ENCODE measurements at regions not wholly inside any gene's neighbourhood (a gene's known extent, or its start where the extent isn't known, plus 50 kb on each side); places are given as distances from the start of the nearest gene placed in this dataset.

- DNase-seq = no peak
- Histone ChIP-seq H3K4me3 (no peak overlapping the region), H3K9me2 (ENCODE audit: insufficient read depth) (no peaks in the 10 kb centered on the region), H3K36me3 (ENCODE audit: low read depth) (no peaks in the 10 kb centered on the region), H3K4me1 (replicated peaks; ENCODE audit: insufficient read depth) (no peaks in the 10 kb centered on the region), H3K9me3 (ENCODE audit: insufficient read depth, low read depth) (no peaks in the 10 kb centered on the region), H3K79me2 (ENCODE audit: low read depth) (no peaks in the 10 kb centered on the region), H3K27me3 (ENCODE audit: insufficient read depth, low read depth) (no peaks in the 10 kb centered on the region), H3K4me2 (no peak overlapping the region), H4K20me1 (ENCODE audit: insufficient read depth) (no peaks in the 10 kb centered on the region), H3K27ac (no peak overlapping the region), H2AFZ (no peak overlapping the region), H3F3A (ENCODE audit: insufficient read depth, low read depth) (no peaks in the 10 kb centered on the region)
- CTCF ChIA-PET = no interaction called here
- intact Hi-C loops (cut with micrococcal nuclease; ENCODE audit: unreplicated experiment) = no loop called here
- no TSS peak for BruUV-seq (replicated peaks)
- TF ChIP-seq, protein P1, sequence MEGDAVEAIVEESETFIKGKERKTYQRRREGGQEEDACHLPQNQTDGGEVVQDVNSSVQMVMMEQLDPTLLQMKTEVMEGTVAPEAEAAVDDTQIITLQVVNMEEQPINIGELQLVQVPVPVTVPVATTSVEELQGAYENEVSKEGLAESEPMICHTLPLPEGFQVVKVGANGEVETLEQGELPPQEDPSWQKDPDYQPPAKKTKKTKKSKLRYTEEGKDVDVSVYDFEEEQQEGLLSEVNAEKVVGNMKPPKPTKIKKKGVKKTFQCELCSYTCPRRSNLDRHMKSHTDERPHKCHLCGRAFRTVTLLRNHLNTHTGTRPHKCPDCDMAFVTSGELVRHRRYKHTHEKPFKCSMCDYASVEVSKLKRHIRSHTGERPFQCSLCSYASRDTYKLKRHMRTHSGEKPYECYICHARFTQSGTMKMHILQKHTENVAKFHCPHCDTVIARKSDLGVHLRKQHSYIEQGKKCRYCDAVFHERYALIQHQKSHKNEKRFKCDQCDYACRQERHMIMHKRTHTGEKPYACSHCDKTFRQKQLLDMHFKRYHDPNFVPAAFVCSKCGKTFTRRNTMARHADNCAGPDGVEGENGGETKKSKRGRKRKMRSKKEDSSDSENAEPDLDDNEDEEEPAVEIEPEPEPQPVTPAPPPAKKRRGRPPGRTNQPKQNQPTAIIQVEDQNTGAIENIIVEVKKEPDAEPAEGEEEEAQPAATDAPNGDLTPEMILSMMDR (conservative IDR thresholded peaks at IDR 0.05) = no peak
- TF ChIP-seq EZH2 (IDR thresholded peaks at IDR 0.05; ENCODE audit: low read depth) = no peak
- POLR2A ChIA-PET (ENCODE audit: unreplicated experiment) = no interaction called here
Measured at GRCh38 chr6:47905717-47906116, 123.9 kb downstream of the OPN5 start.

DNA sequence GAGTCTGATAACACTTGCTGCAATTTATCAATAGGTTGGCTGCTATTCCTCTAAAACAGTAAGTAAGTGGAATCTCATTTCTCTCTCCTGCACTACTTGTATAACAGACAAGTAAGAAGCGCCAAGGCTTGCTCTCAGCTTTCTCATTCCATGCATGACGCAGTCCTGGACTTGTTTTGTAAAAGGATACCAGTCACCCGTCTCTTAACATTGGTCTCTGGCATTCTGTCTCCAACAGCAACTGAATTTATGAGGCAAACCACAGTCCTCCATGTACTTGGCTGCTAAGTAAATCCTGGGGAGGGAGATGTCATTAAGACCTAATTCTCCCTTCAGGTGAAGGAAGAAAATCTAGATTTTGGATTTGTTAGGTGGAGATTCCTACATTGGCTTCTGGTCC lies 115.4 kb downstream of the OPN5 start:
- H3K4me3 ChIP-seq = no peak overlapping the region
- DNase-seq = no peak
- intact Hi-C loops (cut with micrococcal nuclease; ENCODE audit: unreplicated experiment) = no loop called here
- CTCF ChIA-PET = no interaction called here
- no peaks in the 10 kb centered on the region for H3K36me3 ChIP-seq (ENCODE audit: low read depth)
- no peaks in the 10 kb centered on the region for H3K9me3 ChIP-seq (ENCODE audit: insufficient read depth, low read depth)
- no peaks in the 10 kb centered on the region for H3K27me3 ChIP-seq (ENCODE audit: insufficient read depth, low read depth)
- H4K20me1 ChIP-seq (ENCODE audit: insufficient read depth) = no peaks in the 10 kb centered on the region
- no peak overlapping the region for H2AFZ ChIP-seq
- BruUV-seq (replicated peaks) = no TSS peak
- H3K79me2 ChIP-seq (ENCODE audit: low read depth) = no peaks in the 10 kb centered on the region
- TF ChIP-seq, protein P1 (conservative IDR thresholded peaks at IDR 0.05) = no peak
- no peak for TF ChIP-seq EZH2 (IDR thresholded peaks at IDR 0.05; ENCODE audit: low read depth)
- no peak overlapping the region for H3K27ac ChIP-seq
- no peaks in the 10 kb centered on the region for H3K4me1 ChIP-seq (replicated peaks; ENCODE audit: insufficient read depth)
- no peaks in the 10 kb centered on the region for H3F3A ChIP-seq (ENCODE audit: insufficient read depth, low read depth)
- no peak overlapping the region for H3K4me2 ChIP-seq
- POLR2A ChIA-PET (ENCODE audit: unreplicated experiment) = no interaction called here
- H3K9me2 ChIP-seq (ENCODE audit: insufficient read depth) = no peaks in the 10 kb centered on the region

DNA sequence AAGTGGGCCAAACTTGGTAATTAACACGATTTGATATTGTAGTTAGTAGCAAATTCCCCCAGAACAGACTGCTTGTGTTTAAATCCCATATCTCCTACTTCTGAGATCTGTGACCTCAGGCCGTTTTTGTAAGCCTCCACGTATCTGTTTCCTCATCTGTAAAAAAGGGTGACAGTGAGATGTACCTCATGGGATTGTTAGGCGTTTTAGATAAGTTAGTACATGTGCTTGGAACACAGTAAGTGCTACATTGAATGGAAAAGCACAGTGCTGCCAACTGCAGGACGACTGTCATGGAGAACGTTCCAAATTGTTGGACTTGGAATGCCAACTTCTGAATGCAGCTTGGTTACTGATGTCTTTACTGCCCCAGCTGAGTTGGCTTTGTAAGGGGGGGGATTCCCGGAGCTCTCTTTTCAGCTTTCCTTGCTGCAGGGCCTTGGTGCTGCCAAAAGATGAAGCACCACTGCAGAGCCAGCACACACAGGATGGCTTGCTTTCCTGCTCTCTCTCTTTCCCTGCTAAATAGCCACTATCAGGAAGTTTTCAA lies 108.6 kb downstream of the OPN5 start:
- no TSS peak for BruUV-seq (replicated peaks)
- Histone ChIP-seq H3K9me3 (ENCODE audit: insufficient read depth, low read depth) (no peaks in the 10 kb centered on the region), H3K4me1 (replicated peaks; ENCODE audit: insufficient read depth) (no peaks in the 10 kb centered on the region), H4K20me1 (ENCODE audit: insufficient read depth) (no peaks in the 10 kb centered on the region), H3K36me3 (ENCODE audit: low read depth) (no peaks in the 10 kb centered on the region), H3K9me2 (ENCODE audit: insufficient read depth) (no peaks in the 10 kb centered on the region), H3F3A (ENCODE audit: insufficient read depth, low read depth) (no peaks in the 10 kb centered on the region), H3K79me2 (ENCODE audit: low read depth) (no peaks in the 10 kb centered on the region), H2AFZ (no peak overlapping the region), H3K4me3 (no peak overlapping the region), H3K4me2 (no peak overlapping the region), H3K27me3 (ENCODE audit: insufficient read depth, low read depth) (no peaks in the 10 kb centered on the region), H3K27ac (no peak overlapping the region)
- intact Hi-C loops (cut with micrococcal nuclease; ENCODE audit: unreplicated experiment) = no loop called here
- TF ChIP-seq, protein P1 (conservative IDR thresholded peaks at IDR 0.05) = no peak
- TF ChIP-seq EZH2 (IDR thresholded peaks at IDR 0.05; ENCODE audit: low read depth) = no peak
- POLR2A ChIA-PET (ENCODE audit: unreplicated experiment) = no interaction called here
- CTCF ChIA-PET = no interaction called here
- DNase-seq = no peak

Data from PC-9 (cell line).